Peyer's patch (tissue), 4 donors: ENCODE measurements at regions not wholly inside any gene's neighbourhood (a gene's known extent, or its start where the extent isn't known, plus 50 kb on each side); places are given as distances from the start of the nearest gene placed in this dataset.

Source experiments
- POLR2A ChIP-seq, 2 donors: fragments of 450-650 bp; IDR thresholded peaks; one replicate each; pipeline ENCODE4 v1.5.1; 2017; ENCODE audit warnings: antibody characterized with exemption in 2 of 2, mild to moderate bottlenecking in 2 of 2, moderate library complexity in 2 of 2
- TF ChIP-seq, protein P1 (sequence below), 6 experiments: fragments of 450-650 bp in 4 of 6; fragments of 200-600 bp in 2 of 6; sonication (generic) in 1 of 6; IDR thresholded peaks; one replicate each; pipeline ENCODE4 v1.5.1; 2017 to 2019; ENCODE audit warnings: antibody characterized with exemption in 6 of 6, mild to moderate bottlenecking in 3 of 6, moderate library complexity in 1 of 6

DNA sequence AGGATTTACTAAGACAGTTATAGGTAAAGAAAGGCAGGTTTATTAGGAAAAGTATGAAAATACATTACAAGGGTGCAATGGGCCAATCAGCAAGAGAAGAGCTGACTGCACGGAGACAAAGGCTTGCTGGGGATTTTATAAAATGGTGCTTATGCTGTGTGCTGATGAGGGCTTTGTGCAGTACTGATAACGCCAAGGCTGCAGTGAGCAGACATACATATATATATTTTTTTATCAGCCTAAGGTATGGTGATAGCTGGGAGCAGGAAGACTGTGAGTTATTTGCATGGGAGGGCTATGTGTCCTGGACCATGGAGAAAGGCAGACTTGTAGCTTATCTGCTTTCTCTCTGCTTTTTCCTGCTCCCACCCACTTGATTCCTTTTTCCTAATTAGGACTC, 208.1 kb upstream of the ACTBL2 start:
- TF ChIP-seq, protein P1, sequence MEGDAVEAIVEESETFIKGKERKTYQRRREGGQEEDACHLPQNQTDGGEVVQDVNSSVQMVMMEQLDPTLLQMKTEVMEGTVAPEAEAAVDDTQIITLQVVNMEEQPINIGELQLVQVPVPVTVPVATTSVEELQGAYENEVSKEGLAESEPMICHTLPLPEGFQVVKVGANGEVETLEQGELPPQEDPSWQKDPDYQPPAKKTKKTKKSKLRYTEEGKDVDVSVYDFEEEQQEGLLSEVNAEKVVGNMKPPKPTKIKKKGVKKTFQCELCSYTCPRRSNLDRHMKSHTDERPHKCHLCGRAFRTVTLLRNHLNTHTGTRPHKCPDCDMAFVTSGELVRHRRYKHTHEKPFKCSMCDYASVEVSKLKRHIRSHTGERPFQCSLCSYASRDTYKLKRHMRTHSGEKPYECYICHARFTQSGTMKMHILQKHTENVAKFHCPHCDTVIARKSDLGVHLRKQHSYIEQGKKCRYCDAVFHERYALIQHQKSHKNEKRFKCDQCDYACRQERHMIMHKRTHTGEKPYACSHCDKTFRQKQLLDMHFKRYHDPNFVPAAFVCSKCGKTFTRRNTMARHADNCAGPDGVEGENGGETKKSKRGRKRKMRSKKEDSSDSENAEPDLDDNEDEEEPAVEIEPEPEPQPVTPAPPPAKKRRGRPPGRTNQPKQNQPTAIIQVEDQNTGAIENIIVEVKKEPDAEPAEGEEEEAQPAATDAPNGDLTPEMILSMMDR (IDR thresholded peaks at IDR 0.05): no peak
- no peak for TF ChIP-seq POLR2A (IDR thresholded peaks at IDR 0.05)
